PC-9 (cell line): ENCODE measurements at regions not wholly inside any gene's neighbourhood (a gene's known extent, or its start where the extent isn't known, plus 50 kb on each side); places are given as distances from the start of the nearest gene placed in this dataset.

ENCODE experiments used
- BruUV-seq: library from RNA; stranded (reverse); fragments of 400-500 nt; replicated peaks from 2 replicates; lab custom pipeline; 2021; lab: Mats Ljungman, UMichigan
- CTCF ChIA-PET: fragments of 300-600 bp; sonication (Branson Sonifier 250); formaldehyde crosslinking; loops from one replicate; lab custom pipeline; 2022; ENCODE audit warnings: antibody characterized with exemption; lab: Charles Lee
- POLR2A ChIA-PET: fragments of 300-600 bp; sonication (Branson Sonifier 250); formaldehyde crosslinking; loops from one replicate; lab custom pipeline; 2022; ENCODE audit warnings: antibody characterized with exemption; ENCODE audit not compliant: unreplicated experiment; lab: Charles Lee
- DNase-seq, 2 experiments: peaks; one replicate each; pipeline versions ENCODE4 v3.0.0 to v3.0.0-alpha.2; 2015 to 2022; ENCODE audit warnings: mixed read lengths in 1 of 2
- H2AFZ ChIP-seq: fragments of 200-600 bp; sonication (generic); 2 replicates; pipeline ENCODE4 v1.8.1; 2017; ENCODE audit warnings: antibody characterized with exemption
- H3F3A ChIP-seq: fragments of 200-600 bp; sonication (generic); 2 replicates; pipeline ENCODE4 v1.8.1; 2017; ENCODE audit warnings: antibody characterized with exemption, mild to moderate bottlenecking, low read depth; ENCODE audit not compliant: insufficient read depth
- H3K27ac ChIP-seq: fragments of 200-600 bp; sonication (generic); 2 replicates; pipeline ENCODE4 v1.6.1; 2016; ENCODE audit warnings: mixed run types
- H3K27me3 ChIP-seq: fragments of 200-600 bp; sonication (generic); 2 replicates; pipeline ENCODE4 v1.6.1; 2016; ENCODE audit warnings: low read depth, mixed run types; ENCODE audit not compliant: insufficient read depth
- H3K36me3 ChIP-seq: fragments of 200-600 bp; sonication (generic); 2 replicates; pipeline ENCODE4 v1.6.1; 2016; ENCODE audit warnings: low read depth, mixed run types
- H3K4me1 ChIP-seq: fragments of 200-600 bp; sonication (generic); replicated peaks from 2 replicates; pipeline ENCODE4 v1.6.1; 2016; ENCODE audit warnings: mixed run types; ENCODE audit not compliant: insufficient read depth
- H3K4me2 ChIP-seq: fragments of 200-600 bp; sonication (generic); 2 replicates; pipeline ENCODE4 v1.6.1; 2017; ENCODE audit warnings: mixed run types
- H3K4me3 ChIP-seq: fragments of 200-600 bp; sonication (generic); 2 replicates; pipeline ENCODE4 v1.6.1; 2016; ENCODE audit warnings: mixed run types
- H3K79me2 ChIP-seq: fragments of 200-600 bp; sonication (generic); 2 replicates; pipeline ENCODE4 v1.6.1; 2017; ENCODE audit warnings: low read depth, mixed run types
- H3K9me2 ChIP-seq: fragments of 200-600 bp; sonication (generic); 2 replicates; pipeline ENCODE4 v1.8.1; 2017; ENCODE audit warnings: mild to moderate bottlenecking; ENCODE audit not compliant: insufficient read depth
- H3K9me3 ChIP-seq: fragments of 200-600 bp; sonication (generic); 2 replicates; pipeline ENCODE4 v1.8.1; 2016; ENCODE audit warnings: low read depth; ENCODE audit not compliant: insufficient read depth
- H4K20me1 ChIP-seq: fragments of 200-600 bp; sonication (generic); 2 replicates; pipeline ENCODE4 v1.8.1; 2017; ENCODE audit not compliant: insufficient read depth
- EZH2 ChIP-seq: fragments of 200-600 bp; sonication (generic); IDR thresholded peaks from 2 replicates; pipeline ENCODE4 v1.8.0; 2017; ENCODE audit warnings: antibody characterized with exemption, low read depth
- intact Hi-C: fragments of 100-400 bp; cut with micrococcal nuclease; formaldehyde crosslinking; loops from one replicate; pipeline ENCODE4 v1.10.0; 2022; ENCODE audit not compliant: unreplicated experiment
- TF ChIP-seq, protein P1 (sequence below): fragments of 200-600 bp; sonication (generic); conservative IDR thresholded peaks from 2 replicates; pipeline ENCODE4 v1.6.1; 2017; ENCODE audit warnings: mixed run types, antibody characterized with exemption, mild to moderate bottlenecking, moderate library complexity

- no peaks in the 10 kb centered on the region; the same call in 1 of the 2 replicates for H3K4me1 ChIP-seq
- H3K4me2 ChIP-seq = no peak overlapping the region
- H3K4me3 ChIP-seq = no peak overlapping the region
- H3F3A ChIP-seq = no peaks in the 10 kb centered on the region
- no peak overlapping the region for H2AFZ ChIP-seq
- no peaks in the 10 kb centered on the region for H3K9me3 ChIP-seq
- H3K27me3 ChIP-seq = peaks cover 7% of the 10 kb centered on the region; the same call in 1 of the 2 replicates
- no peak for DNase-seq
- no TSS peak for BruUV-seq
- H3K36me3 ChIP-seq = no peaks in the 10 kb centered on the region
- intact Hi-C loops = no loop called here
- ChIA-PET POLR2A (no interaction called here), CTCF (no interaction called here)
- no peaks in the 10 kb centered on the region for H3K79me2 ChIP-seq
- no peak overlapping the region for H3K27ac ChIP-seq
- no peak for TF ChIP-seq EZH2
- TF ChIP-seq, protein P1, sequence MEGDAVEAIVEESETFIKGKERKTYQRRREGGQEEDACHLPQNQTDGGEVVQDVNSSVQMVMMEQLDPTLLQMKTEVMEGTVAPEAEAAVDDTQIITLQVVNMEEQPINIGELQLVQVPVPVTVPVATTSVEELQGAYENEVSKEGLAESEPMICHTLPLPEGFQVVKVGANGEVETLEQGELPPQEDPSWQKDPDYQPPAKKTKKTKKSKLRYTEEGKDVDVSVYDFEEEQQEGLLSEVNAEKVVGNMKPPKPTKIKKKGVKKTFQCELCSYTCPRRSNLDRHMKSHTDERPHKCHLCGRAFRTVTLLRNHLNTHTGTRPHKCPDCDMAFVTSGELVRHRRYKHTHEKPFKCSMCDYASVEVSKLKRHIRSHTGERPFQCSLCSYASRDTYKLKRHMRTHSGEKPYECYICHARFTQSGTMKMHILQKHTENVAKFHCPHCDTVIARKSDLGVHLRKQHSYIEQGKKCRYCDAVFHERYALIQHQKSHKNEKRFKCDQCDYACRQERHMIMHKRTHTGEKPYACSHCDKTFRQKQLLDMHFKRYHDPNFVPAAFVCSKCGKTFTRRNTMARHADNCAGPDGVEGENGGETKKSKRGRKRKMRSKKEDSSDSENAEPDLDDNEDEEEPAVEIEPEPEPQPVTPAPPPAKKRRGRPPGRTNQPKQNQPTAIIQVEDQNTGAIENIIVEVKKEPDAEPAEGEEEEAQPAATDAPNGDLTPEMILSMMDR = no peak
- no peaks in the 10 kb centered on the region for H3K9me2 ChIP-seq
- H4K20me1 ChIP-seq = no peaks in the 10 kb centered on the region
Measured at GRCh38 chr20:17795003-17795402, 95.2 kb downstream of the BANF2 start.

- intact Hi-C loops = no loop called here
- Histone ChIP-seq H3F3A (no peaks in the 10 kb centered on the region), H3K4me1 (no peaks in the 10 kb centered on the region; the same call in 1 of the 2 replicates), H3K27me3 (peaks cover 13% of the 10 kb centered on the region; the same call in 1 of the 2 replicates), H3K9me3 (no peaks in the 10 kb centered on the region), H3K27ac (no peak overlapping the region), H3K4me2 (no peak overlapping the region), H3K79me2 (no peaks in the 10 kb centered on the region), H3K36me3 (no peaks in the 10 kb centered on the region), H4K20me1 (no peaks in the 10 kb centered on the region), H3K9me2 (no peaks in the 10 kb centered on the region), H3K4me3 (no peak overlapping the region), H2AFZ (no peak overlapping the region)
- BruUV-seq = no TSS peak
- POLR2A ChIA-PET = no interaction called here
- CTCF ChIA-PET = no interaction called here
- DNase-seq = no peak
- no peak for TF ChIP-seq EZH2
- TF ChIP-seq, protein P1 = no peak
Measured at GRCh38 chr20:17794400-17794799, 94.6 kb downstream of the BANF2 start.

DNA sequence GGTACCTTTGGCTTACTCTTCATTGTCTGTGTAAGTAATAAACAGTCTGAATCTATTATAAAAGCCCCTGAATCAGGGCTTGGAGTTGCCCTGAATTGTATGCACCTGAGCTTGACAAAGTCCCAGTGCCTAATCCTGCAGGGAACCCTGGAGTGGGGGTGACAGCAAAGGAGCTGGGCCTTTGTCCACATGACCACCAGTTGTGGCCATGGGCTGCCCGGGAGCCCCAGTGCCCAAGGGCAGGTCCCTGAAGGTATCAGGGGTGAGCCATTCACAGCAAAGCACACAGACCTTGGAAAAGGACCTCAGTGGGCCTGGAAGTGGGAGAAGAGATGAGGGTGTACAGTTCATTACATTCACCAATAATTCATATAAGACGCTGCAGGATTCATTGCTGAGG, 94.2 kb downstream of the BANF2 start:
- H3K27me3 ChIP-seq = peaks cover 13% of the 10 kb centered on the region; the same call in 1 of the 2 replicates
- H3K4me2 ChIP-seq = no peak overlapping the region
- H3K9me3 ChIP-seq = no peaks in the 10 kb centered on the region
- no peaks in the 10 kb centered on the region for H3K79me2 ChIP-seq
- TF ChIP-seq, protein P1 = no peak
- TF ChIP-seq EZH2 = no peak
- H2AFZ ChIP-seq = no peak overlapping the region
- no peak overlapping the region for H3K27ac ChIP-seq
- ChIA-PET POLR2A (no interaction called here), CTCF (no interaction called here)
- H3K4me3 ChIP-seq = no peak overlapping the region
- no peaks in the 10 kb centered on the region for H4K20me1 ChIP-seq
- DNase-seq = no peak
- no peaks in the 10 kb centered on the region; the same call in 1 of the 2 replicates for H3K4me1 ChIP-seq
- intact Hi-C loops = no loop called here
- H3F3A ChIP-seq = no peaks in the 10 kb centered on the region
- no peaks in the 10 kb centered on the region for H3K9me2 ChIP-seq
- no TSS peak for BruUV-seq
- H3K36me3 ChIP-seq = no peaks in the 10 kb centered on the region
